SK-N-MC (cell line): ENCODE measurements at regions not wholly inside any gene's neighbourhood (a gene's known extent, or its start where the extent isn't known, plus 50 kb on each side); places are given as distances from the start of the nearest gene placed in this dataset.
"Not testable (repeated sequence)": the region's sequence is repeated elsewhere in the genome, so short reads cannot be mapped to it uniquely, and the experiment has no call there.

Experiments
- DNase-seq: peaks from one replicate; pipeline ENCODE4 v3.0.0-alpha.2; 2011; ENCODE audit warnings: low read depth, low spot score
- H3K27ac ChIP-seq: fragments of 200-600 bp; sonication (generic); 2 replicates; pipeline ENCODE4 v1.5.1; 2016; ENCODE audit warnings: mixed run types
- H3K36me3 ChIP-seq: fragments of 200-600 bp; sonication (generic); 2 replicates; pipeline ENCODE4 v1.6.1; 2017; ENCODE audit warnings: antibody characterized with exemption, low read length, mixed read lengths; ENCODE audit not compliant: insufficient read depth
- H3K4me3 ChIP-seq: fragments of 200-600 bp; sonication (generic); 2 replicates; pipeline ENCODE4 v1.5.1; 2016
- H3K9ac ChIP-seq: fragments of 200-600 bp; sonication (generic); 2 replicates; pipeline ENCODE4 v1.8.0; 2017; ENCODE audit warnings: mixed run types, mixed read lengths; ENCODE audit not compliant: insufficient read length
- H3K9me3 ChIP-seq: fragments of 200-600 bp; sonication (generic); 2 replicates; pipeline ENCODE4 v1.6.1; 2017; ENCODE audit warnings: low read depth, mild to moderate bottlenecking, antibody characterized with exemption, low read length, moderate library complexity, mixed read lengths
- EZH2 ChIP-seq: fragments of 200-600 bp; sonication (generic); IDR thresholded peaks from one replicate; pipeline ENCODE4 v1.6.1; 2017; ENCODE audit warnings: antibody characterized with exemption
- FOXP2 ChIP-seq: optimal IDR thresholded peaks from 2 replicates; pipeline ENCODE3; 2011; ENCODE audit warnings: mild to moderate bottlenecking, moderate library complexity; ENCODE audit not compliant: insufficient read depth; ENCODE audit errors: extremely low read length, control extremely low read depth
- POLR2AphosphoS5 ChIP-seq: IDR thresholded peaks from 2 replicates; pipeline ENCODE4 v1.6.1; 2012; ENCODE audit warnings: mild to moderate bottlenecking, low read depth, low read length, borderline replicate concordance

GRCh38 chr11:42779555-42779954, 532.2 kb upstream of the API5 start:
- no peak for DNase-seq
- no peak overlapping the region for H3K4me3 ChIP-seq
- H3K36me3 ChIP-seq = no peaks in the 10 kb centered on the region
- no peak overlapping the region for H3K27ac ChIP-seq
- H3K9me3 ChIP-seq = no peaks in the 10 kb centered on the region
- H3K9ac ChIP-seq = no peak overlapping the region
- TF ChIP-seq POLR2AphosphoS5 = no peak
- no peak for TF ChIP-seq EZH2
- TF ChIP-seq FOXP2 = no peak

- TF ChIP-seq EZH2 = no peak
- TF ChIP-seq POLR2AphosphoS5 = no peak
- TF ChIP-seq FOXP2 = no peak
- DNase-seq = no peak
- no peaks in the 10 kb centered on the region for H3K9me3 ChIP-seq
- no peak overlapping the region for H3K9ac ChIP-seq
- H3K36me3 ChIP-seq = no peaks in the 10 kb centered on the region
- H3K4me3 ChIP-seq = no peak overlapping the region
- H3K27ac ChIP-seq = no peak overlapping the region
These were observed 524.8 kb upstream of the API5 start for GRCh38 chr11:42786981-42787380.

- not testable (repeated sequence) for H3K4me3 ChIP-seq, DNase-seq, H3K36me3 ChIP-seq, H3K27ac ChIP-seq, H3K9ac ChIP-seq, H3K9me3 ChIP-seq
These were observed 516.3 kb upstream of the API5 start for GRCh38 chr11:42795483-42795882.

- no peaks in the 10 kb centered on the region for H3K36me3 ChIP-seq
- TF ChIP-seq EZH2 = no peak
- TF ChIP-seq FOXP2 = no peak
- no peak for TF ChIP-seq POLR2AphosphoS5
These were observed 511.8 kb upstream of the API5 start for GRCh38 chr11:42800041-42800440.

GRCh38 chr11:42802201-42802899, 509.4 kb upstream of the API5 start:
- H3K4me3 ChIP-seq = no peak overlapping the region
- no peak overlapping the region for H3K27ac ChIP-seq
- H3K36me3 ChIP-seq = no peaks in the 10 kb centered on the region
- no peak for DNase-seq
- TF ChIP-seq EZH2 (no peak), POLR2AphosphoS5 (no peak), FOXP2 (no peak)
- H3K9ac ChIP-seq = no peak overlapping the region
- no peaks in the 10 kb centered on the region for H3K9me3 ChIP-seq

More at GRCh38 chr11:42800041-42800440, 511.8 kb upstream of the API5 start:
- DNase-seq = no peak
- Histone ChIP-seq H3K27ac (no peak overlapping the region), H3K4me3 (no peak overlapping the region), H3K9ac (no peak overlapping the region), H3K9me3 (no peaks in the 10 kb centered on the region)

GRCh38 chr11:42806191-42806590, 505.6 kb upstream of the API5 start:
- TF ChIP-seq FOXP2 (no peak), EZH2 (no peak), POLR2AphosphoS5 (no peak)
- Histone ChIP-seq H3K36me3 (no peaks in the 10 kb centered on the region), H3K9me3 (no peaks in the 10 kb centered on the region), H3K27ac (no peak overlapping the region), H3K4me3 (no peak overlapping the region), H3K9ac (no peak overlapping the region)
- DNase-seq = no peak

GRCh38 chr11:42812361-42812760, 499.4 kb upstream of the API5 start:
- Histone ChIP-seq H3K9ac (no peak overlapping the region), H3K36me3 (no peaks in the 10 kb centered on the region), H3K27ac (no peak overlapping the region), H3K4me3 (no peak overlapping the region), H3K9me3 (no peaks in the 10 kb centered on the region)
- TF ChIP-seq POLR2AphosphoS5 (no peak), FOXP2 (no peak), EZH2 (no peak)
- DNase-seq = no peak

- Histone ChIP-seq H3K4me3 (no peak overlapping the region), H3K9me3 (no peaks in the 10 kb centered on the region), H3K27ac (no peak overlapping the region), H3K36me3 (no peaks in the 10 kb centered on the region), H3K9ac (no peak overlapping the region)
- DNase-seq = no peak
- TF ChIP-seq POLR2AphosphoS5 (no peak), FOXP2 (no peak)
These were observed 498.8 kb upstream of the API5 start for GRCh38 chr11:42812960-42813359.

GRCh38 chr11:42816471-42816870, 495.3 kb upstream of the API5 start:
- Histone ChIP-seq H3K4me3 (no peak overlapping the region), H3K9ac (no peak overlapping the region), H3K36me3 (no peaks in the 10 kb centered on the region), H3K9me3 (no peaks in the 10 kb centered on the region), H3K27ac (no peak overlapping the region)
- no peak for DNase-seq
- TF ChIP-seq FOXP2 (no peak), POLR2AphosphoS5 (no peak), EZH2 (no peak)
